ENCODE measurements at regions not wholly inside any gene's neighbourhood (a gene's known extent, or its start where the extent isn't known, plus 50 kb on each side); places are given as distances from the start of the nearest gene placed in this dataset.

DNA sequence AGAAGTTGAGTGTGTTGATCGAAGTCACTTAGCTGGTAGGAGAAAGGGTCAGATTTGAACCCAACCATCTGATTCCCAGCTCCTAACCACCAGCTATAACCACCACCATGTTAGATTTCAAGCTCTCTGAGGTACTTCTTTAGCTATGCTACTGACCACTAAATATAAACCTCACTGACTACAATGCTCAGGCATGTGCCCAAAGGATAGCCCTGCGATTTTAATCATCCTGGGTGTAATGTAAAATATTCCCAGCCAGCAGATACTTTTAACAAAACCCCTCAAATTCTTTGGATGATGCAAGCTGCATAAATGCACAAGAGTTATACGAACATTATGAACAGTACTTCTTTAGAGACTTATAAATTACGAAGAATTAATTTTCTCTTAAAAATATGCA is 115.2 kb upstream of the TSC22D2 start:
- TF ChIP-seq, protein P1, sequence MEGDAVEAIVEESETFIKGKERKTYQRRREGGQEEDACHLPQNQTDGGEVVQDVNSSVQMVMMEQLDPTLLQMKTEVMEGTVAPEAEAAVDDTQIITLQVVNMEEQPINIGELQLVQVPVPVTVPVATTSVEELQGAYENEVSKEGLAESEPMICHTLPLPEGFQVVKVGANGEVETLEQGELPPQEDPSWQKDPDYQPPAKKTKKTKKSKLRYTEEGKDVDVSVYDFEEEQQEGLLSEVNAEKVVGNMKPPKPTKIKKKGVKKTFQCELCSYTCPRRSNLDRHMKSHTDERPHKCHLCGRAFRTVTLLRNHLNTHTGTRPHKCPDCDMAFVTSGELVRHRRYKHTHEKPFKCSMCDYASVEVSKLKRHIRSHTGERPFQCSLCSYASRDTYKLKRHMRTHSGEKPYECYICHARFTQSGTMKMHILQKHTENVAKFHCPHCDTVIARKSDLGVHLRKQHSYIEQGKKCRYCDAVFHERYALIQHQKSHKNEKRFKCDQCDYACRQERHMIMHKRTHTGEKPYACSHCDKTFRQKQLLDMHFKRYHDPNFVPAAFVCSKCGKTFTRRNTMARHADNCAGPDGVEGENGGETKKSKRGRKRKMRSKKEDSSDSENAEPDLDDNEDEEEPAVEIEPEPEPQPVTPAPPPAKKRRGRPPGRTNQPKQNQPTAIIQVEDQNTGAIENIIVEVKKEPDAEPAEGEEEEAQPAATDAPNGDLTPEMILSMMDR (conservative IDR thresholded peaks at IDR 0.05; ENCODE audit: low read depth, low read length) = no peak
- TF ChIP-seq EZH2 (IDR thresholded peaks at IDR 0.05; ENCODE audit: low read length, unreplicated experiment) = no peak
